22Rv1 (cell line): ENCODE measurements at regions not wholly inside any gene's neighbourhood (a gene's known extent, or its start where the extent isn't known, plus 50 kb on each side); places are given as distances from the start of the nearest gene placed in this dataset.

Experiments
- CTCF ChIP-seq: fragments of 450-650 bp; IDR thresholded peaks from 2 replicates; pipeline ENCODE4 v1.5.1; 2017; ENCODE audit warnings: mild to moderate bottlenecking
- ZFX ChIP-seq: fragments of 450-650 bp; IDR thresholded peaks from 2 replicates; pipeline ENCODE4 v1.6.1; 2017; ENCODE audit warnings: antibody characterized with exemption, borderline replicate concordance

GRCh38 chr3:162136136-162136535, 639.5 kb downstream of the OTOL1 start:
- TF ChIP-seq CTCF (no peak), ZFX (no peak)
